HFF-Myc (cell line): ENCODE measurements at regions not wholly inside any gene's neighbourhood (a gene's known extent, or its start where the extent isn't known, plus 50 kb on each side); places are given as distances from the start of the nearest gene placed in this dataset.

ENCODE experiments used
- DNase-seq: peaks from one replicate; pipeline ENCODE4 v3.0.0-alpha.2; 2011; ENCODE audit warnings: low read depth; ENCODE audit errors: extremely low read depth
- H3K4me3 ChIP-seq: replicated peaks from 2 replicates; pipeline ENCODE4 v1.5.1; 2011; ENCODE audit warnings: low read depth, mild to moderate bottlenecking, control low read depth, low read length
- TF ChIP-seq, protein P1 (sequence below): IDR thresholded peaks from 2 replicates; pipeline ENCODE4 v1.5.1; 2012; ENCODE audit warnings: mild to moderate bottlenecking, low read depth, low read length, control low read depth; ENCODE audit errors: missing control alignments

DNA sequence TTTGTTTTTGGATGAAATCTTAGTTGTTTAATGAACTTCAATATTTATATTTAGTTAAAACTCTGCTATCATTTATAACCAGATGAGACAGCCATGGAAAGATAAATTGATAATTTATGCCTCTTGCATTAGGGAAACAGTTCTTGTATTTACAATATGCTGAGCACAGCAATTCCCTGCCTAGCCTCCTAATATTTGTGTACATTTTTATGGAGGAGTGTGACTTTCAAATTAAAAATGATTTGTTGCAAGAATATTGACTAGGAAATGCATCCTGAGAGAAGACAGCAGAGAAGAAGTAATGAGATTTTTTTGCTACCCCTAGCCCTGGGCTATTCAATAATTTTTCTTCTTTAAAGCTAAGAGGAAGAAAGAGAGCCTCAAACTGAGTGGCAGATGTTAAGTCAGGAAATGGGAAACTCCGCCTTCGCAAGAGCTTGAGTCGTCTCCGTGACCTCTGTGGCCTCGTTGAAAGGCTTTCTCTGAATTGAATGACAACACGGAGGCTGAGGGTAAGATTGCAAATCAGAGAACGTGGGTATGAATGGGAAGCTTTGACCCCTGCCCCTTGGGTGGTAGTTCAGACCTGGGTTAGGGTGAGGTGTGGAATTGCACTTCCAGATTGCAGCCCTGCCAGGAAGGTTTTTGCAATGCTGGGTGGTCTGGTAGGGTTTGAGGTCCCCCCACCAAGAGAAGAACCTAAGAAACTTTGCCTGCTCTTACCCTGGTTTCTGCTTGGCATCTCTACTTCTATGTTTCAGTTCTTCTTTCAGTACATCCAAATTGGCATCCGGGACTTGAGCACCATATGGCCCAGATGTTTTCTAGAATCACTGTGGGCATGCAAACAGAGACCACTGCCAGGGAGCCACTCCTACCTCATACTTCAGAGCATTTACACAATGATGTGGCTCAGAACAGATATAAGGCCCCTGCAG, 210.3 kb upstream of the RBMS1 start:
- TF ChIP-seq, protein P1, sequence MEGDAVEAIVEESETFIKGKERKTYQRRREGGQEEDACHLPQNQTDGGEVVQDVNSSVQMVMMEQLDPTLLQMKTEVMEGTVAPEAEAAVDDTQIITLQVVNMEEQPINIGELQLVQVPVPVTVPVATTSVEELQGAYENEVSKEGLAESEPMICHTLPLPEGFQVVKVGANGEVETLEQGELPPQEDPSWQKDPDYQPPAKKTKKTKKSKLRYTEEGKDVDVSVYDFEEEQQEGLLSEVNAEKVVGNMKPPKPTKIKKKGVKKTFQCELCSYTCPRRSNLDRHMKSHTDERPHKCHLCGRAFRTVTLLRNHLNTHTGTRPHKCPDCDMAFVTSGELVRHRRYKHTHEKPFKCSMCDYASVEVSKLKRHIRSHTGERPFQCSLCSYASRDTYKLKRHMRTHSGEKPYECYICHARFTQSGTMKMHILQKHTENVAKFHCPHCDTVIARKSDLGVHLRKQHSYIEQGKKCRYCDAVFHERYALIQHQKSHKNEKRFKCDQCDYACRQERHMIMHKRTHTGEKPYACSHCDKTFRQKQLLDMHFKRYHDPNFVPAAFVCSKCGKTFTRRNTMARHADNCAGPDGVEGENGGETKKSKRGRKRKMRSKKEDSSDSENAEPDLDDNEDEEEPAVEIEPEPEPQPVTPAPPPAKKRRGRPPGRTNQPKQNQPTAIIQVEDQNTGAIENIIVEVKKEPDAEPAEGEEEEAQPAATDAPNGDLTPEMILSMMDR, result no peak
- DNase-seq, result no peak

GRCh38 chr2:160715428-160715827, 221.8 kb upstream of the RBMS1 start:
- no peak overlapping the region for H3K4me3 ChIP-seq
- TF ChIP-seq, protein P1, result no peak
- DNase-seq, result no peak

More for the DNA sequence above, 210.3 kb upstream of the RBMS1 start:
- no peak overlapping the region for H3K4me3 ChIP-seq

GRCh38 chr2:160719116-160719515, 225.5 kb upstream of the RBMS1 start:
- DNase-seq, result no peak
- no peak overlapping the region for H3K4me3 ChIP-seq
- TF ChIP-seq, protein P1, result no peak

DNA sequence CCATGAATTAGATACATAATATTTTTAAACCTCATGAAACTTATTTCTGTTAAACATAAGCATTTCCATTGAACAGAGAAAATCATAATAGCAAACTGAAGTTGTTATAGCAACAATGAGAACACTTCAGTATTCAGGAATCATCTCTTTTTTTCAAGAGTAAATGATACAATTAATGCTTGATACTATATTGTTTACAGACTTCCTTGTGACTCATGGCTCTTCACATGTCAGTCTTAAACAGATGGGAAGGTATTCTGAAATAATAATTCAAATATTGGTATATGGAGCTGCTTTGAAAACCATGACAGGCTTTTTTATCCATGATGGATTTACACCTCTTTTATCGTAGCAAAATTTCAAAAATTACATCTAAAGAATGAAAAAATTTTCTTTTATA, 226.5 kb upstream of the RBMS1 start:
- DNase-seq, result no peak
- no peak overlapping the region for H3K4me3 ChIP-seq
- TF ChIP-seq, protein P1, result no peak

GRCh38 chr2:160721089-160722040, 227.8 kb upstream of the RBMS1 start:
- TF ChIP-seq, protein P1, result no peak
- no peak for DNase-seq
- H3K4me3 ChIP-seq, result no peak overlapping the region

DNA sequence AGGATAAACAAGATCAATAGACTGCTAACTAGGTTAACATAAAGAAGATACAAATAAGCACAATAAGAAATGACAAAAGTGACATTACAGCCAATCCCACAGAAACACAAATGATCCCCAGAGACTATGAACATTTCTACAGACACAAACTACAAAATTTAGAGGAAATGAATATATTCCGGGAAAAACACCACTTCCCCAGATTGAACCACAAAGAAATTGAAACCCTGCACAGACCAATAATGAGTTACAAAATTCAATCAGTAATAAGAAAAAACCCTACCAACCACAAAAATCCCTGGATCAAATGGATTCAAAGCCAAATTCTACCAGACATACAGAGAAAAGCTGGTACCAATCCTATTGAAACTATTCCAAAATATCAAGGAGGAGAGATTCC, 232.4 kb upstream of the RBMS1 start:
- H3K4me3 ChIP-seq, result no peak overlapping the region
- no peak for DNase-seq
- TF ChIP-seq, protein P1, result no peak
